ENCODE measurements at regions not wholly inside any gene's neighbourhood (a gene's known extent, or its start where the extent isn't known, plus 50 kb on each side); places are given as distances from the start of the nearest gene placed in this dataset.

DNA sequence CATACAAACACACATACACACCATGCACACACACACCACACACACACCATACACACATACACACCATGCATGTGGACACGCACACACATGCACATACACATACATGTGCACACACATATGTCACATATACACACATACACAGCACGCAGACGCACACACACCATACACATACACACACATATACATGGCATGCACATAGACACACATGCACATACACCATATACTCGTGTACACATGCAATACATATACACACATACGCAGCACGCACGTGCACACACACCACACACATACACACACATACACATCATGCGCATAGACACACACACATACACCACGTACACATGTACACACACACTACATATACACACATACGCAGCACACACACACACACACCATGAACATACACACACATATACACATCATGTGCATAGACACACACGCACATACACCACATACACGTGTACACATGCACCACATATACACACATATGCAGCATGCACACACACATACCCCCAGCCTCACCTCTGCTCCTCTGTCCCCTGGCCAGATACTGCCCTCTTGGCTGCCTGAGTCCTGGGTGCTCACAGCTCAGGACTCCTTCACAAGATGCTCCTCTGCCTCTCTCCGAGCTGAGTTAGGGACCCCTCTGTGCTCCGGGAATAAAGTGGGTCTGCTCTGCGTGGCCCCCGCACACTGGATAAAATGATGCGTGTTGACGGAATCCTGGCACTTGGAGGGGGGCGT lies 70.9 kb upstream of the ARHGEF7 start:
- TF ChIP-seq, protein P1, sequence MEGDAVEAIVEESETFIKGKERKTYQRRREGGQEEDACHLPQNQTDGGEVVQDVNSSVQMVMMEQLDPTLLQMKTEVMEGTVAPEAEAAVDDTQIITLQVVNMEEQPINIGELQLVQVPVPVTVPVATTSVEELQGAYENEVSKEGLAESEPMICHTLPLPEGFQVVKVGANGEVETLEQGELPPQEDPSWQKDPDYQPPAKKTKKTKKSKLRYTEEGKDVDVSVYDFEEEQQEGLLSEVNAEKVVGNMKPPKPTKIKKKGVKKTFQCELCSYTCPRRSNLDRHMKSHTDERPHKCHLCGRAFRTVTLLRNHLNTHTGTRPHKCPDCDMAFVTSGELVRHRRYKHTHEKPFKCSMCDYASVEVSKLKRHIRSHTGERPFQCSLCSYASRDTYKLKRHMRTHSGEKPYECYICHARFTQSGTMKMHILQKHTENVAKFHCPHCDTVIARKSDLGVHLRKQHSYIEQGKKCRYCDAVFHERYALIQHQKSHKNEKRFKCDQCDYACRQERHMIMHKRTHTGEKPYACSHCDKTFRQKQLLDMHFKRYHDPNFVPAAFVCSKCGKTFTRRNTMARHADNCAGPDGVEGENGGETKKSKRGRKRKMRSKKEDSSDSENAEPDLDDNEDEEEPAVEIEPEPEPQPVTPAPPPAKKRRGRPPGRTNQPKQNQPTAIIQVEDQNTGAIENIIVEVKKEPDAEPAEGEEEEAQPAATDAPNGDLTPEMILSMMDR (IDR thresholded peaks at IDR 0.05; ENCODE audit: low read depth, low read length) = no peak
- DNase-seq (ENCODE audit: extremely low read depth, low read depth) = no peak

DNA sequence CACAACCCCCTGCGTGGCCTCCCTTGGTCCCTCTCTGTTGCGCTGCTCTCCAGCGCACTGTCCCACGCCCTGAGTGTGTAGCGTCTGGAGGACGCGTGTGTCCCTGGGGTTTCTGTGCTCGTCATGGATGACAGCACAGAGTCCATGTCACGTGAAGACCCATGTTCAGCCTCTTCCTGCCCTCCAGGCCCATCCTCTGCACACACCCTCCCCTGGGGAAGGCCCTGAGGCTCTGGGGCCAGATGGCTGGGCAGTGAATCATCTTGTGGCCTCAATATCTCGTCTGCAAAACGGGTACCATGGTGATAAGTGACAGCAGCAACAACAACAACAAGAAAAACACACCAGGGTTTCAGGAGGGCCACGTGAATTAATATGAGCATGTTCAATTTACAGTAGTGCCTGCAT lies 71.5 kb upstream of the ARHGEF7 start:
- DNase-seq (ENCODE audit: extremely low read depth, low read depth) = no peak
- TF ChIP-seq, protein P1 (IDR thresholded peaks at IDR 0.05; ENCODE audit: low read depth, low read length) = no peak

DNA sequence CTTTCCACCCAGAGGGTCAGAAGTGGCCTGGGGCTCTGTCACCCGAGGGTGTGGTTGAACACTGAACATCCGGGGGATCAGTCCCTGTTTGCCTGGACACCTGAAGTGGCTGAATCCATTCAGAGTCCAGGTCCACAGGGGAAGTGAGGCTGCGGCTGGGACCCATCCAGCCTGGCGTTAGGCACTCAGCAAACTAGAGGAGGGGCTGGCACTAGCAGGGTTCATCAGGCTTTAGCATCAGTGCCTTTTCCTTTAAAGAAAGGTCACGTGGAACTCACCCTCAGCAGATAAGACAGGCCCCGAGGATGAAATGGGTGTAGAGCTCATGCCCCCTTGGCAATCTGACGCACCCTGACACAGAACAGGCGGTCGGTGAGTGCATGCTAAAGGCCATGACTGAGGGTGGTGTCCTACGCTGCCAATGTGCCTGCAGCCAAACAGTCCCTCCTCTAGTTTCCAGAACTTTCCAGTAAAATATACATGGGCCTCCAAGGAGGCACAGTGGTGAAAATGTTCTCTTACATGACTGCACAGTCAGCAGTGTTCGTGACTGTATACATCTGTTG lies 72.4 kb upstream of the ARHGEF7 start:
- TF ChIP-seq, protein P1 (IDR thresholded peaks at IDR 0.05; ENCODE audit: low read depth, low read length) = no peak
- DNase-seq (ENCODE audit: extremely low read depth, low read depth) = no peak

DNA sequence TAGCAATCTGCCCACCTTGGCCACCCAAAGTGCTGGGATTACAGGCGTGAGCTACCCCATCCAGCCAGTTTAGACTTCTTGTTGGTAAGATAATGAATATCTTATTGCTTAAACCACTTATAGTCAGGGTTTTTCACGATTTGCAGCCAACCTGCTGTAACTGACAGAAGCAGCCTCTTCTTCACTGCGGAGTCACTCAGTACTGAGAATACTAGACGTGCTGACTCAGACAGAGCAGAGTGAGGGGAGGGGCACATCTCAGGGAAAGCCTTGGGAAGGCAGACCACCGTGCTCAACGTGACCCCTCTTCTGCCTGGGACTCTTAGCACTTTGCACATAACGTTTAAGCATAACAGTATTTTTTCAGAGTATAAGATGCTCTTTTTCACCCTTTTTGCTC lies 74.3 kb upstream of the ARHGEF7 start:
- TF ChIP-seq, protein P1 (IDR thresholded peaks at IDR 0.05; ENCODE audit: low read depth, low read length) = no peak

DNA sequence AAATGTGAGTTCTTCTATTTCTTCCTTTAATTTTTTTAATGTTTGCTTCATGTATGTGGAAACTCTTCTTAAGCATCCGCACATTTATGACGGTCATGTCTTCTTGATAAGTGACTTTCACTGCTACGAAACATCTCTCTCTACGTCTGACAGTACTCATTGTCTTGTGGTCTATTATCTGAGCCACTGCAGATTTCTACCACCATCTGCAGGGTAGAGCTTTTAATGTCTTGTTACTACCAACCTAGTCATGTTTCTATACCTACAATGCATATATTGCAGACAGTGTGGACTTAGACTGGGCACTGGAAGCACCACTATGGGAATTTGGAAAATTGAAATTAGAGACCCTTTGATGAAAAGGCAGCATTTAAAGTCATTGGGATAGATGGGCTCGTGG lies 75.4 kb upstream of the ARHGEF7 start:
- TF ChIP-seq, protein P1 (IDR thresholded peaks at IDR 0.05; ENCODE audit: low read depth, low read length) = no peak
- DNase-seq (ENCODE audit: extremely low read depth, low read depth) = no peak

More for the DNA sequence above, 74.3 kb upstream of the ARHGEF7 start:
- no peak for DNase-seq (ENCODE audit: extremely low read depth, low read depth)

DNA sequence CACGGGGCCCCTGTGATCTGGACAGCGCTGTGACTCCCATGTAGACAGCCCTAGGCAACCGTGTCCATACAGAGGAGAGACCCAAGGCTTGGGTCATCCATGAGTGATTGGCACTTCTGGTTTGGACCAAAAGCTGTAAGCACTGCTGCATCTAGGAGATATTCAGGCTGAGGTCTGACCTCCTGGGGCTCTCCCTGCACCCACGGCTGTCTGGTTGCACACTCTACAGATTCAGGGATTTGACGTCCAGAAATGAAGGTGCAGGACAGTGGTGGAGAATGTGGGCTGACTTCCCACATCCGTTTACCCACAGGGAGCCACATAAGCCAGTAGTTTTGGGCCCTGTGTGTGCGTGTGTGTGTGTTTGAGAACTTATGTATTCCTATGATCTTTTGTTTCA lies 76.2 kb upstream of the ARHGEF7 start:
- TF ChIP-seq, protein P1 (IDR thresholded peaks at IDR 0.05; ENCODE audit: low read depth, low read length) = no peak
- no peak for DNase-seq (ENCODE audit: extremely low read depth, low read depth)

DNA sequence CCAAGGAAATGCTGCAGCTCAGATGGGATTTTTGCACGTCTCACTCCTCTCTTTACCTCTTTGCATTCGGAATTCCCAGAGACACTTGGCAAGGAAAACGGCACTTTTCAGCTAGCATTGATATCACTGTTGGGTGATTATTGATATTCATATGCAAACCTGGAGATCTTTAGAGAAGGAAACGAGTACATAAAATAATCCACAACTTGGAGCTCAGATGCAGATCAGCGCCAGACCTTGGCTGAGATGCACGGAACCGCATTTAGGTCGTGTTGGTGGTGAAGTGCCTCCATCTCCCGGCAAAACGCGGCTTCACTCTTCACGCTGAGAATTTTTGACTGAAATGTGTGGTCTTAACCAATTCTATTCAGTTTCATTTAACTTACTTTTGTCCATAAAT lies 77.2 kb upstream of the ARHGEF7 start:
- TF ChIP-seq, protein P1 (IDR thresholded peaks at IDR 0.05; ENCODE audit: low read depth, low read length) = no peak; the same call in 1 of the 2 replicates
- DNase-seq (ENCODE audit: extremely low read depth, low read depth) = no peak

Data from AG09319 (cell line).